OCI-LY1 (cell line): ENCODE measurements at regions not wholly inside any gene's neighbourhood (a gene's known extent, or its start where the extent isn't known, plus 50 kb on each side); places are given as distances from the start of the nearest gene placed in this dataset.

Experiments
- EZH2 ChIP-seq: fragments of 200-600 bp; sonication (generic), shearing (Covaris generic); IDR thresholded peaks from 2 replicates; pipeline ENCODE4 v1.8.0; 2017; ENCODE audit warnings: borderline replicate concordance, mixed run types, mild to moderate bottlenecking, antibody characterized with exemption, low read length, moderate library complexity, mixed read lengths
- TF ChIP-seq, protein P1 (sequence below): fragments of 200-600 bp; sonication (generic), shearing (Covaris generic); IDR thresholded peaks from 2 replicates; pipeline ENCODE4 v1.5.1; 2017; ENCODE audit warnings: mild to moderate bottlenecking, antibody characterized with exemption, low read length, moderate library complexity, mixed read lengths

DNA sequence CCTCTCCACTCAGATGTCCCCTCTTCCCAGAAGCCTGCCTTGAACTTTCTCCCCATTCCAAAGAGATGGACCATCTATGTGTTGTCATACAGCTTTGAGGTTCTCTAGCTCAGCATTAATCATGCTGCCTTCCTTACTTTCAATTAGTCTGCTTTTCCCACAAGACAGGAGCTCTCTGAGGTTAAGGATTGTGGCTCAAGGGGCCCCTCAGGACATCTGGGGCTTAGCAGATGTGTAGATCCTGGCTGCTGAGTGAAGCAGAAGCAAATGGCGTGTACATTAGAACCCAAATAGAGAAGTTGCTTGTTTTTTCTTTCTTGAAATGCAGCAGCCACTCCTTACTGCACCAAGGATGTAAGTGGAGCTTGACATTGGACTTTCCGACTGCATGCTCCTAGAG, 330.5 kb upstream of the TNRC6C start:
- TF ChIP-seq, protein P1, sequence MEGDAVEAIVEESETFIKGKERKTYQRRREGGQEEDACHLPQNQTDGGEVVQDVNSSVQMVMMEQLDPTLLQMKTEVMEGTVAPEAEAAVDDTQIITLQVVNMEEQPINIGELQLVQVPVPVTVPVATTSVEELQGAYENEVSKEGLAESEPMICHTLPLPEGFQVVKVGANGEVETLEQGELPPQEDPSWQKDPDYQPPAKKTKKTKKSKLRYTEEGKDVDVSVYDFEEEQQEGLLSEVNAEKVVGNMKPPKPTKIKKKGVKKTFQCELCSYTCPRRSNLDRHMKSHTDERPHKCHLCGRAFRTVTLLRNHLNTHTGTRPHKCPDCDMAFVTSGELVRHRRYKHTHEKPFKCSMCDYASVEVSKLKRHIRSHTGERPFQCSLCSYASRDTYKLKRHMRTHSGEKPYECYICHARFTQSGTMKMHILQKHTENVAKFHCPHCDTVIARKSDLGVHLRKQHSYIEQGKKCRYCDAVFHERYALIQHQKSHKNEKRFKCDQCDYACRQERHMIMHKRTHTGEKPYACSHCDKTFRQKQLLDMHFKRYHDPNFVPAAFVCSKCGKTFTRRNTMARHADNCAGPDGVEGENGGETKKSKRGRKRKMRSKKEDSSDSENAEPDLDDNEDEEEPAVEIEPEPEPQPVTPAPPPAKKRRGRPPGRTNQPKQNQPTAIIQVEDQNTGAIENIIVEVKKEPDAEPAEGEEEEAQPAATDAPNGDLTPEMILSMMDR: no peak
- no peak for TF ChIP-seq EZH2
